ELR (cell line): ENCODE measurements at regions not wholly inside any gene's neighbourhood (a gene's known extent, or its start where the extent isn't known, plus 50 kb on each side); places are given as distances from the start of the nearest gene placed in this dataset.

Experiments used
- DNase-seq: peaks from one replicate; pipeline ENCODE4 v3.0.0-alpha.2; 2015; ENCODE audit warnings: low read depth

- DNase-seq: peak; percentile 44
These were observed 95.7 kb upstream of the DOCK10 start for GRCh38 chr2:225137971-225138370.

- DNase-seq: no peak
These were observed 94.3 kb upstream of the DOCK10 start for GRCh38 chr2:225136552-225136951.

GRCh38 chr2:225131898-225132297, 89.6 kb upstream of the DOCK10 start:
- no peak for DNase-seq

GRCh38 chr2:225130093-225130492, 87.8 kb upstream of the DOCK10 start:
- DNase-seq: no peak

- DNase-seq: no peak
These were observed 82.2 kb upstream of the DOCK10 start for GRCh38 chr2:225124311-225125017.

- DNase-seq: peak; percentile 60
These were observed 80.6 kb upstream of the DOCK10 start for GRCh38 chr2:225122583-225123486.

- DNase-seq: peak; percentile 11
These were observed 79.7 kb upstream of the DOCK10 start for GRCh38 chr2:225122007-225122406.

- peak; percentile 78 for DNase-seq
These were observed 77.9 kb upstream of the DOCK10 start for GRCh38 chr2:225120186-225120585.

- DNase-seq: no peak
These were observed 74.9 kb upstream of the DOCK10 start for GRCh38 chr2:225117051-225117716.

- no peak for DNase-seq
These were observed 72.6 kb upstream of the DOCK10 start for GRCh38 chr2:225114786-225115323.

- no peak for DNase-seq
These were observed 71.2 kb upstream of the DOCK10 start for GRCh38 chr2:225113371-225114015.

GRCh38 chr2:225112362-225113126, 70.3 kb upstream of the DOCK10 start:
- DNase-seq: no peak

- no peak for DNase-seq
These were observed 66.5 kb upstream of the DOCK10 start for GRCh38 chr2:225108805-225109204.

- DNase-seq: peak; percentile 77
These were observed 62.7 kb upstream of the DOCK10 start for GRCh38 chr2:225104971-225105370.

- DNase-seq: peak; percentile 24
These were observed 62.1 kb upstream of the DOCK10 start for GRCh38 chr2:225104321-225104720.

GRCh38 chr2:225103737-225104141, 61.5 kb upstream of the DOCK10 start:
- DNase-seq: peak; percentile 78

- DNase-seq: peak; percentile 97
These were observed 58.6 kb upstream of the DOCK10 start for GRCh38 chr2:225100856-225101294.

GRCh38 chr2:225100269-225100668, 58.0 kb upstream of the DOCK10 start:
- peak; percentile 61 for DNase-seq

- no peak for DNase-seq
These were observed 54.8 kb upstream of the DOCK10 start for GRCh38 chr2:225097035-225097434.
